ENCODE measurements at regions not wholly inside any gene's neighbourhood (a gene's known extent, or its start where the extent isn't known, plus 50 kb on each side); places are given as distances from the start of the nearest gene placed in this dataset.

- TF ChIP-seq SIN3A (IDR thresholded peaks at IDR 0.05; ENCODE audit: borderline replicate concordance, insufficient read depth, low read length) (no peak), POLR2AphosphoS5 (IDR thresholded peaks at IDR 0.05; ENCODE audit: low read depth, low read length) (no peak), TAF1 (IDR thresholded peaks at IDR 0.05; ENCODE audit: borderline replicate concordance, insufficient read depth, low read length) (no peak), FOXP2 (optimal IDR thresholded peaks at IDR 0.05; ENCODE audit: borderline replicate concordance, extremely low read depth, extremely low read length, insufficient read depth) (no peak)
- TF ChIP-seq, protein P1, sequence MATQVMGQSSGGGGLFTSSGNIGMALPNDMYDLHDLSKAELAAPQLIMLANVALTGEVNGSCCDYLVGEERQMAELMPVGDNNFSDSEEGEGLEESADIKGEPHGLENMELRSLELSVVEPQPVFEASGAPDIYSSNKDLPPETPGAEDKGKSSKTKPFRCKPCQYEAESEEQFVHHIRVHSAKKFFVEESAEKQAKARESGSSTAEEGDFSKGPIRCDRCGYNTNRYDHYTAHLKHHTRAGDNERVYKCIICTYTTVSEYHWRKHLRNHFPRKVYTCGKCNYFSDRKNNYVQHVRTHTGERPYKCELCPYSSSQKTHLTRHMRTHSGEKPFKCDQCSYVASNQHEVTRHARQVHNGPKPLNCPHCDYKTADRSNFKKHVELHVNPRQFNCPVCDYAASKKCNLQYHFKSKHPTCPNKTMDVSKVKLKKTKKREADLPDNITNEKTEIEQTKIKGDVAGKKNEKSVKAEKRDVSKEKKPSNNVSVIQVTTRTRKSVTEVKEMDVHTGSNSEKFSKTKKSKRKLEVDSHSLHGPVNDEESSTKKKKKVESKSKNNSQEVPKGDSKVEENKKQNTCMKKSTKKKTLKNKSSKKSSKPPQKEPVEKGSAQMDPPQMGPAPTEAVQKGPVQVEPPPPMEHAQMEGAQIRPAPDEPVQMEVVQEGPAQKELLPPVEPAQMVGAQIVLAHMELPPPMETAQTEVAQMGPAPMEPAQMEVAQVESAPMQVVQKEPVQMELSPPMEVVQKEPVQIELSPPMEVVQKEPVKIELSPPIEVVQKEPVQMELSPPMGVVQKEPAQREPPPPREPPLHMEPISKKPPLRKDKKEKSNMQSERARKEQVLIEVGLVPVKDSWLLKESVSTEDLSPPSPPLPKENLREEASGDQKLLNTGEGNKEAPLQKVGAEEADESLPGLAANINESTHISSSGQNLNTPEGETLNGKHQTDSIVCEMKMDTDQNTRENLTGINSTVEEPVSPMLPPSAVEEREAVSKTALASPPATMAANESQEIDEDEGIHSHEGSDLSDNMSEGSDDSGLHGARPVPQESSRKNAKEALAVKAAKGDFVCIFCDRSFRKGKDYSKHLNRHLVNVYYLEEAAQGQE (IDR thresholded peaks at IDR 0.05; ENCODE audit: insufficient read depth in 1 of 2, low read depth in 2 of 2, low read length in 2 of 2), result no peak
These were observed 319.5 kb upstream of the CHAC2 start for GRCh38 chr2:53448086-53448485.

GRCh38 chr2:53445383-53446070, 322.1 kb upstream of the CHAC2 start:
- no peak for TF ChIP-seq FOXP2 (optimal IDR thresholded peaks at IDR 0.05; ENCODE audit: borderline replicate concordance, extremely low read depth, extremely low read length, insufficient read depth)
- TF ChIP-seq, protein P1 (IDR thresholded peaks at IDR 0.05; ENCODE audit: insufficient read depth in 1 of 2, low read depth in 2 of 2, low read length in 2 of 2), result no peak
- no peak for TF ChIP-seq POLR2AphosphoS5 (IDR thresholded peaks at IDR 0.05; ENCODE audit: low read depth, low read length)
- TF ChIP-seq SIN3A (IDR thresholded peaks at IDR 0.05; ENCODE audit: borderline replicate concordance, insufficient read depth, low read length), result no peak
- TF ChIP-seq TAF1 (IDR thresholded peaks at IDR 0.05; ENCODE audit: borderline replicate concordance, insufficient read depth, low read length), result no peak

DNA sequence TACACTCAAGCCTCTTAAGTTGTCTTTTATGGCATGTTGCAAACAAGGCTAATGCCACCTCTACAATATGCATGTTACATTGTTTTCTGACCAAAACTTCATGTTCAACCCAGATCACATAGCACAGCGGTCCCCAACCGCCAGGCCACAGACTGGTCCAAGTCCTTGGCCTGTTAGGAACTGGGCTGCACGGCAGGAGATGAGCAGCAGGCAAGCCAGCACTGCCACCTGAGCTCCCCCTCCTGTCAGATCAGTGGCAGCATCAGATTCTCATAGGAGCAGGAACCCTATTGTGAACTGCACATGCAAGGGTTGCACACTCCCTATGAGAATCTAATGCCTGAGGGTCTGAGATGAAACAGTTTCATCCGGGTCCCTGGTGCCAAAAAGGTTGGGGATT, 324.8 kb upstream of the CHAC2 start:
- TF ChIP-seq TAF1 (IDR thresholded peaks at IDR 0.05; ENCODE audit: borderline replicate concordance, insufficient read depth, low read length), result no peak
- TF ChIP-seq, protein P1 (IDR thresholded peaks at IDR 0.05; ENCODE audit: insufficient read depth in 1 of 2, low read depth in 2 of 2, low read length in 2 of 2), result no peak
- TF ChIP-seq POLR2AphosphoS5 (IDR thresholded peaks at IDR 0.05; ENCODE audit: low read depth, low read length), result no peak
- no peak for TF ChIP-seq SIN3A (IDR thresholded peaks at IDR 0.05; ENCODE audit: borderline replicate concordance, insufficient read depth, low read length)
- no peak for TF ChIP-seq FOXP2 (optimal IDR thresholded peaks at IDR 0.05; ENCODE audit: borderline replicate concordance, extremely low read depth, extremely low read length, insufficient read depth)

- TF ChIP-seq FOXP2 (optimal IDR thresholded peaks at IDR 0.05; ENCODE audit: borderline replicate concordance, extremely low read depth, extremely low read length, insufficient read depth) (no peak), TAF1 (IDR thresholded peaks at IDR 0.05; ENCODE audit: borderline replicate concordance, insufficient read depth, low read length) (no peak), SIN3A (IDR thresholded peaks at IDR 0.05; ENCODE audit: borderline replicate concordance, insufficient read depth, low read length) (no peak), POLR2AphosphoS5 (IDR thresholded peaks at IDR 0.05; ENCODE audit: low read depth, low read length) (no peak)
- TF ChIP-seq, protein P1 (IDR thresholded peaks at IDR 0.05; ENCODE audit: insufficient read depth in 1 of 2, low read depth in 2 of 2, low read length in 2 of 2), result no peak
These were observed 325.5 kb upstream of the CHAC2 start for GRCh38 chr2:53442093-53442492.

Measured in PFSK-1 (cell line).